Astrocyte (in vitro differentiated cells and primary cell): ENCODE measurements at regions not wholly inside any gene's neighbourhood (a gene's known extent, or its start where the extent isn't known, plus 50 kb on each side); places are given as distances from the start of the nearest gene placed in this dataset.
"Not testable (repeated sequence)": the region's sequence is repeated elsewhere in the genome, so short reads cannot be mapped to it uniquely, and the experiment has no call there.

ENCODE experiments used
- EZH2 ChIP-seq: IDR thresholded peaks from 2 replicates; pipeline ENCODE4 v1.6.1; 2012; ENCODE audit warnings: mild to moderate bottlenecking, low read length, inconsistent platforms; ENCODE audit not compliant: insufficient read depth
- TF ChIP-seq, protein P1 (sequence below): IDR thresholded peaks from 2 replicates; pipeline ENCODE4 v1.5.1; 2011; ENCODE audit warnings: low read depth, mild to moderate bottlenecking, inconsistent platforms, low read length, moderate library complexity; ENCODE audit not compliant: insufficient read depth

DNA sequence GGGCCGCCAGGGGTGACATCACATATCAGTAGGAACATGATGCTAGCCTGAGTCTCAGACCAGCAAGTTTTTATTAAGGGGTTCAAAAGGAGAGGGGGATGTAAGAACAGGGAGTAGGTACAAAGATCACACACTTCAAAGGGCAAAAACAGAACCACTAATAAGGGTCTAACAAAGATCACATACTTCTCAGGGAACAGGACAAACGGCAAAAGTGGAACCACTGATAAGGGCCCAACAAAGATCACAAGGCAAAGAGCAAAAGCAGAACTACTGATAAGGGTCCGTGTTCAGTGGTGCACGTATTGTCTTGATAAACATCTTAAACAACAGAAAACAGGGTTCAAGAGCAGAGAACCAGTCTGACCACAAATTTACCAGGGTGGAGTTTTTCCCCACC, 107.0 kb downstream of the CCNG2 start:
- TF ChIP-seq, protein P1, sequence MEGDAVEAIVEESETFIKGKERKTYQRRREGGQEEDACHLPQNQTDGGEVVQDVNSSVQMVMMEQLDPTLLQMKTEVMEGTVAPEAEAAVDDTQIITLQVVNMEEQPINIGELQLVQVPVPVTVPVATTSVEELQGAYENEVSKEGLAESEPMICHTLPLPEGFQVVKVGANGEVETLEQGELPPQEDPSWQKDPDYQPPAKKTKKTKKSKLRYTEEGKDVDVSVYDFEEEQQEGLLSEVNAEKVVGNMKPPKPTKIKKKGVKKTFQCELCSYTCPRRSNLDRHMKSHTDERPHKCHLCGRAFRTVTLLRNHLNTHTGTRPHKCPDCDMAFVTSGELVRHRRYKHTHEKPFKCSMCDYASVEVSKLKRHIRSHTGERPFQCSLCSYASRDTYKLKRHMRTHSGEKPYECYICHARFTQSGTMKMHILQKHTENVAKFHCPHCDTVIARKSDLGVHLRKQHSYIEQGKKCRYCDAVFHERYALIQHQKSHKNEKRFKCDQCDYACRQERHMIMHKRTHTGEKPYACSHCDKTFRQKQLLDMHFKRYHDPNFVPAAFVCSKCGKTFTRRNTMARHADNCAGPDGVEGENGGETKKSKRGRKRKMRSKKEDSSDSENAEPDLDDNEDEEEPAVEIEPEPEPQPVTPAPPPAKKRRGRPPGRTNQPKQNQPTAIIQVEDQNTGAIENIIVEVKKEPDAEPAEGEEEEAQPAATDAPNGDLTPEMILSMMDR = not testable (repeated sequence)
- TF ChIP-seq EZH2 = not testable (repeated sequence)
